PC-9 (cell line): ENCODE measurements at regions not wholly inside any gene's neighbourhood (a gene's known extent, or its start where the extent isn't known, plus 50 kb on each side); places are given as distances from the start of the nearest gene placed in this dataset.

ENCODE experiments used
- BruUV-seq: library from RNA; stranded (reverse); fragments of 400-500 nt; replicated peaks from 2 replicates; lab custom pipeline; 2021; lab: Mats Ljungman, UMichigan
- CTCF ChIA-PET: fragments of 300-600 bp; sonication (Branson Sonifier 250); formaldehyde crosslinking; loops from one replicate; lab custom pipeline; 2022; ENCODE audit warnings: antibody characterized with exemption; lab: Charles Lee
- POLR2A ChIA-PET: fragments of 300-600 bp; sonication (Branson Sonifier 250); formaldehyde crosslinking; loops from one replicate; lab custom pipeline; 2022; ENCODE audit warnings: antibody characterized with exemption; ENCODE audit not compliant: unreplicated experiment; lab: Charles Lee
- DNase-seq, 2 experiments: peaks; one replicate each; pipeline versions ENCODE4 v3.0.0 to v3.0.0-alpha.2; 2015 to 2022; ENCODE audit warnings: mixed read lengths in 1 of 2
- H2AFZ ChIP-seq: fragments of 200-600 bp; sonication (generic); 2 replicates; pipeline ENCODE4 v1.8.1; 2017; ENCODE audit warnings: antibody characterized with exemption
- H3F3A ChIP-seq: fragments of 200-600 bp; sonication (generic); 2 replicates; pipeline ENCODE4 v1.8.1; 2017; ENCODE audit warnings: antibody characterized with exemption, mild to moderate bottlenecking, low read depth; ENCODE audit not compliant: insufficient read depth
- H3K27ac ChIP-seq: fragments of 200-600 bp; sonication (generic); 2 replicates; pipeline ENCODE4 v1.6.1; 2016; ENCODE audit warnings: mixed run types
- H3K27me3 ChIP-seq: fragments of 200-600 bp; sonication (generic); 2 replicates; pipeline ENCODE4 v1.6.1; 2016; ENCODE audit warnings: low read depth, mixed run types; ENCODE audit not compliant: insufficient read depth
- H3K36me3 ChIP-seq: fragments of 200-600 bp; sonication (generic); 2 replicates; pipeline ENCODE4 v1.6.1; 2016; ENCODE audit warnings: low read depth, mixed run types
- H3K4me1 ChIP-seq: fragments of 200-600 bp; sonication (generic); replicated peaks from 2 replicates; pipeline ENCODE4 v1.6.1; 2016; ENCODE audit warnings: mixed run types; ENCODE audit not compliant: insufficient read depth
- H3K4me2 ChIP-seq: fragments of 200-600 bp; sonication (generic); 2 replicates; pipeline ENCODE4 v1.6.1; 2017; ENCODE audit warnings: mixed run types
- H3K4me3 ChIP-seq: fragments of 200-600 bp; sonication (generic); 2 replicates; pipeline ENCODE4 v1.6.1; 2016; ENCODE audit warnings: mixed run types
- H3K79me2 ChIP-seq: fragments of 200-600 bp; sonication (generic); 2 replicates; pipeline ENCODE4 v1.6.1; 2017; ENCODE audit warnings: low read depth, mixed run types
- H3K9me2 ChIP-seq: fragments of 200-600 bp; sonication (generic); 2 replicates; pipeline ENCODE4 v1.8.1; 2017; ENCODE audit warnings: mild to moderate bottlenecking; ENCODE audit not compliant: insufficient read depth
- H3K9me3 ChIP-seq: fragments of 200-600 bp; sonication (generic); 2 replicates; pipeline ENCODE4 v1.8.1; 2016; ENCODE audit warnings: low read depth; ENCODE audit not compliant: insufficient read depth
- H4K20me1 ChIP-seq: fragments of 200-600 bp; sonication (generic); 2 replicates; pipeline ENCODE4 v1.8.1; 2017; ENCODE audit not compliant: insufficient read depth
- CTCF ChIP-seq: fragments of 200-600 bp; sonication (generic); conservative IDR thresholded peaks from 2 replicates; pipeline ENCODE4 v1.6.1; 2017; ENCODE audit warnings: mixed run types, antibody characterized with exemption, mild to moderate bottlenecking, moderate library complexity
- EZH2 ChIP-seq: fragments of 200-600 bp; sonication (generic); IDR thresholded peaks from 2 replicates; pipeline ENCODE4 v1.8.0; 2017; ENCODE audit warnings: antibody characterized with exemption, low read depth
- intact Hi-C: fragments of 100-400 bp; cut with micrococcal nuclease; formaldehyde crosslinking; loops from one replicate; pipeline ENCODE4 v1.10.0; 2022; ENCODE audit not compliant: unreplicated experiment

- H3K4me3 ChIP-seq = no peak overlapping the region
- H3K4me2 ChIP-seq = peak overlapping the region; percentile 39
- H3K79me2 ChIP-seq = no peaks in the 10 kb centered on the region
- no peaks in the 10 kb centered on the region for H3K27me3 ChIP-seq
- TF ChIP-seq CTCF (no peak), EZH2 (no peak)
- ChIA-PET CTCF (interaction anchor here (0.5 kb wide), 1 partner anchor 20 kb away, joined by 3 read pairs; no protein-coding TSS in a partner anchor), POLR2A (interaction anchor here (0.6 to 0.9 kb wide), 3 partner anchors 20 to 42 kb away, joined by 3 to 7 read pairs (median 4); no protein-coding TSS in a partner anchor)
- peak; percentile 62 to 90 for DNase-seq
- no peaks in the 10 kb centered on the region for H3K9me2 ChIP-seq
- H3K9me3 ChIP-seq = no peaks in the 10 kb centered on the region
- H4K20me1 ChIP-seq = no peaks in the 10 kb centered on the region
- peaks cover 37% of the 10 kb centered on the region for H3F3A ChIP-seq
- H2AFZ ChIP-seq = no peak overlapping the region
- intact Hi-C loops = loop anchor here (1.0 kb wide), 2 partner anchors 31 to 42 kb away; no protein-coding TSS in a partner anchor
- peaks cover 32% of the 10 kb centered on the region for H3K4me1 ChIP-seq
- no peaks in the 10 kb centered on the region for H3K36me3 ChIP-seq
- H3K27ac ChIP-seq = peak overlapping the region; percentile 72
- no TSS peak for BruUV-seq
These were observed 60.0 kb upstream of the CHD2 start for GRCh38 chr15:92840149-92840548.

GRCh38 chr15:92843326-92843725 lies 56.8 kb upstream of the CHD2 start:
- no peak overlapping the region for H2AFZ ChIP-seq
- no peak overlapping the region for H3K4me2 ChIP-seq
- CTCF ChIA-PET = no interaction called here
- H3F3A ChIP-seq = peaks cover 37% of the 10 kb centered on the region
- H3K4me1 ChIP-seq = peaks cover 50% of the 10 kb centered on the region
- H4K20me1 ChIP-seq = no peaks in the 10 kb centered on the region
- no TSS peak for BruUV-seq
- H3K79me2 ChIP-seq = no peaks in the 10 kb centered on the region
- no peaks in the 10 kb centered on the region for H3K9me2 ChIP-seq
- H3K4me3 ChIP-seq = no peak overlapping the region
- H3K27me3 ChIP-seq = no peaks in the 10 kb centered on the region
- H3K36me3 ChIP-seq = no peaks in the 10 kb centered on the region
- TF ChIP-seq EZH2 (no peak), CTCF (no peak)
- H3K9me3 ChIP-seq = no peaks in the 10 kb centered on the region
- DNase-seq = no peak
- no peak overlapping the region for H3K27ac ChIP-seq
- intact Hi-C loops = no loop called here
- POLR2A ChIA-PET = no interaction called here

GRCh38 chr15:92843814-92844213 lies 56.3 kb upstream of the CHD2 start:
- H3K27ac ChIP-seq = no peak overlapping the region
- H3K4me2 ChIP-seq = no peak overlapping the region
- ChIA-PET POLR2A (no interaction called here), CTCF (interaction anchor here (0.5 kb wide), 1 partner anchor 79 kb away, joined by 4 read pairs; no protein-coding TSS in a partner anchor)
- H3K9me3 ChIP-seq = no peaks in the 10 kb centered on the region
- BruUV-seq = no TSS peak
- peaks cover 50% of the 10 kb centered on the region for H3K4me1 ChIP-seq
- H2AFZ ChIP-seq = no peak overlapping the region
- H3F3A ChIP-seq = peaks cover 34% of the 10 kb centered on the region
- no peaks in the 10 kb centered on the region for H3K9me2 ChIP-seq
- no peaks in the 10 kb centered on the region for H4K20me1 ChIP-seq
- no peaks in the 10 kb centered on the region for H3K79me2 ChIP-seq
- TF ChIP-seq EZH2 (no peak), CTCF (no peak)
- intact Hi-C loops = loop anchor here (2.0 kb wide), 1 partner anchor 21 kb away; no protein-coding TSS in a partner anchor
- no peak overlapping the region for H3K4me3 ChIP-seq
- H3K36me3 ChIP-seq = no peaks in the 10 kb centered on the region
- H3K27me3 ChIP-seq = no peaks in the 10 kb centered on the region
- DNase-seq = no peak
